CD4-positive, alpha-beta T cell treated with Interleukin-15 for 4 hours (primary cell): ENCODE measurements at regions not wholly inside any gene's neighbourhood (a gene's known extent, or its start where the extent isn't known, plus 50 kb on each side); places are given as distances from the start of the nearest gene placed in this dataset.
"Not testable (repeated sequence)": the region's sequence is repeated elsewhere in the genome, so short reads cannot be mapped to it uniquely, and the experiment has no call there.

Source experiments
- DNase-seq: peaks from one replicate; pipeline ENCODE4 v3.0.0-alpha.2; 2020; ENCODE audit warnings: low spot score

DNA sequence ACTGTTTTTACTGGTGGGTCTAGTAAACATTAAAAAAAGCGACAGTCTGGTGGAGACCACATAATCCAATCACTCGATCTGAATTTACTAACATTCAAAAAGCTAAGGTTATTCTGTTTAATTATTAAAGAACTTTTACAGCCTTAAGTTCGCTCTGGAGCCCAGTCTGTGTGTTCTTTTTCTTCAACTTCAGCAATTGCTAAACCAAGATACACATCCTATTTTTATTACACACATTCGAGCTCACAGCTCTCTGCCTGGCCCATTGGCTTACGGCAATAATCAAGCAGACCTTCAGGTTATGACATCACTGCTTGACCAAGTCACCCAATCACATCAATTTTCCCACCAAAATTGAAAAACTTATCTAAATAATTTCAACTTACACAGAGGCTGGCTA is 57.4 kb upstream of the PRSS16 start:
- DNase-seq, result no peak

GRCh38 chr6:27194453-27194852 is 53.0 kb upstream of the PRSS16 start:
- DNase-seq, result not testable (repeated sequence)

GRCh38 chr6:27195547-27195946 is 52.0 kb upstream of the PRSS16 start:
- not testable (repeated sequence) for DNase-seq
